Keratinocyte (primary cell): ENCODE measurements at regions not wholly inside any gene's neighbourhood (a gene's known extent, or its start where the extent isn't known, plus 50 kb on each side); places are given as distances from the start of the nearest gene placed in this dataset.

Source experiments
- EZH2 ChIP-seq: IDR thresholded peaks from one replicate; pipeline ENCODE4 v1.6.1; 2012; ENCODE audit warnings: inconsistent platforms, mild to moderate bottlenecking, low read length, moderate library complexity
- TF ChIP-seq, protein P1 (sequence below), 3 experiments: IDR thresholded peaks in 1 of 3; conservative IDR thresholded peaks in 1 of 3; optimal IDR thresholded peaks in 1 of 3; 2 replicates in 2 of 3; 3 replicates in 1 of 3; pipeline versions ENCODE3 to v1.5.1; 2011; ENCODE audit warnings: low read length in 3 of 3, mild to moderate bottlenecking in 3 of 3, moderate library complexity in 2 of 3, control low read depth in 1 of 3, inconsistent platforms in 1 of 3; ENCODE audit not compliant: insufficient read depth in 2 of 3; ENCODE audit errors: extremely low read depth in 1 of 3

GRCh38 chr1:184900507-184900906, 73.8 kb downstream of the NIBAN1 start:
- TF ChIP-seq EZH2: no peak
- TF ChIP-seq, protein P1, sequence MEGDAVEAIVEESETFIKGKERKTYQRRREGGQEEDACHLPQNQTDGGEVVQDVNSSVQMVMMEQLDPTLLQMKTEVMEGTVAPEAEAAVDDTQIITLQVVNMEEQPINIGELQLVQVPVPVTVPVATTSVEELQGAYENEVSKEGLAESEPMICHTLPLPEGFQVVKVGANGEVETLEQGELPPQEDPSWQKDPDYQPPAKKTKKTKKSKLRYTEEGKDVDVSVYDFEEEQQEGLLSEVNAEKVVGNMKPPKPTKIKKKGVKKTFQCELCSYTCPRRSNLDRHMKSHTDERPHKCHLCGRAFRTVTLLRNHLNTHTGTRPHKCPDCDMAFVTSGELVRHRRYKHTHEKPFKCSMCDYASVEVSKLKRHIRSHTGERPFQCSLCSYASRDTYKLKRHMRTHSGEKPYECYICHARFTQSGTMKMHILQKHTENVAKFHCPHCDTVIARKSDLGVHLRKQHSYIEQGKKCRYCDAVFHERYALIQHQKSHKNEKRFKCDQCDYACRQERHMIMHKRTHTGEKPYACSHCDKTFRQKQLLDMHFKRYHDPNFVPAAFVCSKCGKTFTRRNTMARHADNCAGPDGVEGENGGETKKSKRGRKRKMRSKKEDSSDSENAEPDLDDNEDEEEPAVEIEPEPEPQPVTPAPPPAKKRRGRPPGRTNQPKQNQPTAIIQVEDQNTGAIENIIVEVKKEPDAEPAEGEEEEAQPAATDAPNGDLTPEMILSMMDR (optimal IDR thresholded peaks at IDR 0.05 in 1 of 3, IDR thresholded peaks at IDR 0.05 in 1 of 3, conservative IDR thresholded peaks at IDR 0.05 in 1 of 3; ENCODE audit: extremely low read depth in 1 of 3, insufficient read depth in 2 of 3, low read length in 3 of 3): no peak
